Lower lobe of right lung (tissue), 2 donors: ENCODE measurements at regions not wholly inside any gene's neighbourhood (a gene's known extent, or its start where the extent isn't known, plus 50 kb on each side); places are given as distances from the start of the nearest gene placed in this dataset.

Source experiments
- ATAC-seq, 2 donors: fragments of 200-7000 bp; cut with Tn5 transposase; one replicate each; pipeline ENCODE4 v1.9.1; 2020 to 2022; ENCODE audit warnings: mild to moderate bottlenecking in 2 of 2, moderate library complexity in 2 of 2
- DNase-seq: peaks from one replicate; pipeline ENCODE4 v3.0.0-alpha.2; 2020
- H3K27ac ChIP-seq: fragments of 200-600 bp; one replicate; pipeline ENCODE4 v1.8.0; 2022
- H3K27me3 ChIP-seq: fragments of 200-600 bp; one replicate; pipeline ENCODE4 v1.8.0; 2022; ENCODE audit warnings: low read depth
- H3K36me3 ChIP-seq: fragments of 200-600 bp; one replicate; pipeline ENCODE4 v1.8.0; 2022; ENCODE audit warnings: mild to moderate bottlenecking
- H3K4me1 ChIP-seq: fragments of 200-600 bp; one replicate; pipeline ENCODE4 v1.8.0; 2022
- H3K4me3 ChIP-seq: fragments of 200-600 bp; one replicate; pipeline ENCODE4 v1.8.0; 2022; ENCODE audit warnings: mild to moderate bottlenecking
- H3K9me3 ChIP-seq: fragments of 200-600 bp; one replicate; pipeline ENCODE4 v1.8.0; 2022
- CTCF ChIP-seq: fragments of 200-600 bp; IDR thresholded peaks from one replicate; pipeline ENCODE4 v1.8.0; 2022; ENCODE audit warnings: antibody characterized with exemption, mild to moderate bottlenecking
- intact Hi-C: fragments of 100-400 bp; cut with DNase I; formaldehyde crosslinking; loops from one replicate; pipeline ENCODE4 v1.11.0; 2022
- donor health status: DM: no; HTN: yes; CAD: no; lungs with severe emphysema.

DNA sequence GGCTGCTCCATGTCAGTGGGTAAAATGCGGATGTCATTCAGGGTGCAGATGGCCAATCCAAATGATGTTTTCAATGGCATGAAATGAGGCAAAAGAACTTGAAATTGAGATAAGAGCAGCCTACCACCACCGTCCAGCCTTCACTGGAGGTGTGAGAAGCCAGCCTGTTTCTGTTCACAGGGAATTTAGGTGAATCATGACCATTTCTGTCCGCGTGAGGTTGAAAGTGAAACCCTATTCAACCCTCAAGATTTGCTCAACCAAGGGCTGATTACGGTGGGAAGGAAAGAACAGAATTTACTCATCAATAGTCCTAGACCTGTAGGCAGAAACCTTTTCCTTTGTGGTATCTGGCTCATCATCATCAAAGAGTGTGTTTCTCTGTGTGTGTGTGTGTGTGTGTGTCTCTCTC, 370.7 kb downstream of the COG6 start:
- peaks cover 3% of the 10 kb centered on the region for H3K9me3 ChIP-seq
- no peak for DNase-seq
- H3K4me1 ChIP-seq: no peaks in the 10 kb centered on the region
- H3K27me3 ChIP-seq: no peaks in the 10 kb centered on the region
- ATAC-seq: no peak
- no peak overlapping the region for H3K27ac ChIP-seq
- intact Hi-C loops: no loop called here
- no peak for TF ChIP-seq CTCF
- H3K4me3 ChIP-seq: no peak overlapping the region
- H3K36me3 ChIP-seq: no peaks in the 10 kb centered on the region

GRCh38 chr13:40026741-40027140, 371.3 kb downstream of the COG6 start:
- Histone ChIP-seq H3K36me3 (no peaks in the 10 kb centered on the region), H3K4me1 (no peaks in the 10 kb centered on the region), H3K4me3 (no peak overlapping the region), H3K27me3 (no peaks in the 10 kb centered on the region), H3K9me3 (peaks cover 3% of the 10 kb centered on the region), H3K27ac (no peak overlapping the region)
- intact Hi-C loops: no loop called here
- DNase-seq (no peak), ATAC-seq (no peak)
- no peak for TF ChIP-seq CTCF

DNA sequence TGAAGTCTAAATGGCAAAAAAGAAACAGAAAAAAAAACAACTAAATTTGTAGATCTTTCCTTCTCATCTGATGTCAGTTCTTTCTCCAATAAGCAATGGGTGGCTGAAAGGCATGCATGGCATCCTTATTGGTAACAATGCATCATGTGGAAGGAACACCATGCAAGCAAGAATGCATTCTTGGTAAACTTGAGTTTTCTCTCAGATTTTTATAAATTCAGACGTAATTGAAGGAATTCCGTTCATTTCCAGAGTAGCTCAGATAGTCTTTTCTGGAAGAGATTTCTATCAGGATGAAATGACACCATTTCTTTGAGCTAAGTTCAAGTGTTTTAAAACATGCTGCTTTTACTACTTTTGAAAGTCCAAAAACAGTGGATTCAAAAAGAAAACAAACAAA, 373.0 kb downstream of the COG6 start:
- no peaks in the 10 kb centered on the region for H3K36me3 ChIP-seq
- H3K4me1 ChIP-seq: no peaks in the 10 kb centered on the region
- no peak for ATAC-seq
- TF ChIP-seq CTCF: no peak
- intact Hi-C loops: no loop called here
- H3K27ac ChIP-seq: no peak overlapping the region
- no peaks in the 10 kb centered on the region for H3K27me3 ChIP-seq
- peaks cover 3% of the 10 kb centered on the region for H3K9me3 ChIP-seq
- DNase-seq: no peak
- H3K4me3 ChIP-seq: no peak overlapping the region

DNA sequence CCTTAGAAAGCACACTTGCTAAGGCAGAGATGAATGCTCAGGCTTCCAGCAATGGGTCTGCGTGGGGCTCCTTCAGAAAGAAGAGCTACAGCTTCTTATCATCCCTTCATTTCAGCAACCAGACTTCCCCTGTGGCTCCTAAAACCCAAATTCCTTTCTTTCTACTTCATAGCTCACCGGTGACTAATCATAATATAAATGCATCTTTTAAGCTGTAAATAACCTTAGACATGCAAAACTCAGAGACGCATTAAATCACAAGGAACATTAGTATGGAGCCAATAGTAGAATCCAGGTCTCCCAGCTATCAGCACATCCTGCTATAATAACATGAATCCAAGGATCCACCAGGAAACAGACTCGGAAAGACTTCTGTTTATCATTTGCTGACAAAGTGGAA, 375.6 kb downstream of the COG6 start:
- no peak overlapping the region for H3K27ac ChIP-seq
- DNase-seq (no peak), ATAC-seq (no peak)
- TF ChIP-seq CTCF: no peak
- H3K9me3 ChIP-seq: peaks cover 3% of the 10 kb centered on the region
- no peaks in the 10 kb centered on the region for H3K4me1 ChIP-seq
- no peaks in the 10 kb centered on the region for H3K27me3 ChIP-seq
- H3K36me3 ChIP-seq: no peaks in the 10 kb centered on the region
- intact Hi-C loops: no loop called here
- no peak overlapping the region for H3K4me3 ChIP-seq

- DNase-seq (no peak), ATAC-seq (no peak)
- Histone ChIP-seq H3K4me3 (no peak overlapping the region), H3K27me3 (no peaks in the 10 kb centered on the region), H3K36me3 (no peaks in the 10 kb centered on the region), H3K27ac (no peak overlapping the region), H3K4me1 (no peaks in the 10 kb centered on the region), H3K9me3 (no peaks in the 10 kb centered on the region)
- TF ChIP-seq CTCF: no peak
- intact Hi-C loops: no loop called here
Measured at GRCh38 chr13:40039061-40039460, 383.6 kb downstream of the COG6 start.

- Histone ChIP-seq H3K4me3 (no peak overlapping the region), H3K36me3 (no peaks in the 10 kb centered on the region), H3K4me1 (no peaks in the 10 kb centered on the region), H3K27me3 (no peaks in the 10 kb centered on the region), H3K9me3 (no peaks in the 10 kb centered on the region), H3K27ac (no peak overlapping the region)
- DNase-seq (no peak), ATAC-seq (no peak)
- TF ChIP-seq CTCF: no peak
- intact Hi-C loops: no loop called here
Measured at GRCh38 chr13:40042991-40043390, 387.5 kb downstream of the COG6 start.
